Liver (tissue), 8 donors: ENCODE measurements at regions not wholly inside any gene's neighbourhood (a gene's known extent, or its start where the extent isn't known, plus 50 kb on each side); places are given as distances from the start of the nearest gene placed in this dataset.

Experiments used
- DNase-seq: peaks from one replicate; pipeline ENCODE4 v3.0.0-alpha.2; 2017; ENCODE audit warnings: low spot score
- H3K27ac ChIP-seq, 2 donors: one replicate each; pipeline ENCODE4 v1.7.0; 2013; ENCODE audit warnings: inconsistent platforms in 2 of 2, low read length in 2 of 2, control low read depth in 1 of 2, low read depth in 1 of 2, mild to moderate bottlenecking in 1 of 2
- H3K27me3 ChIP-seq, 4 donors: one replicate each; pipeline versions ENCODE4 v1.6.1 to v1.7.0; 2013; ENCODE audit warnings: low read length in 3 of 4, inconsistent platforms in 1 of 4, mild to moderate bottlenecking in 1 of 4, moderate library complexity in 1 of 4; ENCODE audit not compliant: control insufficient read depth in 4 of 4, insufficient read depth in 4 of 4
- H3K36me3 ChIP-seq, 4 donors: one replicate each; pipeline versions ENCODE4 v1.6.1 to v1.7.0; 2013; ENCODE audit warnings: low read length in 3 of 4, mild to moderate bottlenecking in 3 of 4, low read depth in 1 of 4, moderate library complexity in 1 of 4; ENCODE audit not compliant: control insufficient read depth in 4 of 4, insufficient read depth in 3 of 4
- H3K4me1 ChIP-seq, 4 donors: one replicate each; pipeline versions ENCODE4 v1.6.1 to v1.7.0; 2013; ENCODE audit warnings: low read length in 3 of 4, mild to moderate bottlenecking in 3 of 4, moderate library complexity in 1 of 4; ENCODE audit not compliant: control insufficient read depth in 4 of 4, insufficient read depth in 4 of 4
- H3K4me3 ChIP-seq, 3 donors: one replicate each; pipeline versions ENCODE4 v1.6.1 to v1.7.0; 2013; ENCODE audit warnings: low read length in 3 of 3, control low read depth in 1 of 3, low read depth in 1 of 3, mild to moderate bottlenecking in 1 of 3
- H3K9ac ChIP-seq, 2 donors: one replicate each; pipeline ENCODE4 v1.7.0; 2013; ENCODE audit warnings: low read length in 2 of 2, mild to moderate bottlenecking in 2 of 2, moderate library complexity in 2 of 2, control low read depth in 1 of 2, low read depth in 1 of 2
- H3K9me3 ChIP-seq, 4 donors: one replicate each; pipeline versions ENCODE4 v1.6.1 to v1.7.0; 2013; ENCODE audit warnings: low read length in 3 of 4; ENCODE audit not compliant: control insufficient read depth in 4 of 4
- EGR1 ChIP-seq, 2 donors: IDR thresholded peaks; 2 replicates each; pipeline ENCODE4 v1.6.1; 2016 to 2018; ENCODE audit warnings: antibody characterized with exemption in 2 of 2, low read depth in 2 of 2
- FOXA1 ChIP-seq: IDR thresholded peaks from 2 replicates; pipeline ENCODE4 v1.6.1; 2016; ENCODE audit warnings: antibody characterized with exemption
- GABPA ChIP-seq, 2 donors: IDR thresholded peaks in 1 of 2; conservative IDR thresholded peaks in 1 of 2; 2 replicates each; pipeline ENCODE4 v1.6.1; 2016; ENCODE audit warnings: antibody characterized with exemption in 2 of 2, mild to moderate bottlenecking in 1 of 2, moderate library complexity in 1 of 2
- HNF4A ChIP-seq, 2 donors: conservative IDR thresholded peaks; 2 replicates each; pipeline ENCODE4 v1.6.1; 2016; ENCODE audit warnings: antibody characterized with exemption in 2 of 2, mild to moderate bottlenecking in 2 of 2
- HNF4G ChIP-seq: IDR thresholded peaks from 2 replicates; pipeline ENCODE4 v1.6.1; 2016; ENCODE audit warnings: antibody characterized with exemption
- JUND ChIP-seq, 2 donors: IDR thresholded peaks; 2 replicates each; pipeline ENCODE4 v1.6.1; 2016; ENCODE audit warnings: antibody characterized with exemption in 2 of 2
- NR2F2 ChIP-seq: IDR thresholded peaks from 2 replicates; pipeline ENCODE4 v1.6.1; 2016; ENCODE audit warnings: antibody characterized with exemption
- RAD21 ChIP-seq, 2 donors: IDR thresholded peaks; 2 replicates each; pipeline ENCODE4 v1.6.1; 2016; ENCODE audit warnings: antibody characterized with exemption in 2 of 2, mild to moderate bottlenecking in 2 of 2
- RXRA ChIP-seq, 2 donors: IDR thresholded peaks; 2 replicates each; pipeline ENCODE4 v1.6.1; 2017 to 2018; ENCODE audit warnings: antibody characterized with exemption in 2 of 2, mild to moderate bottlenecking in 1 of 2
- SP1 ChIP-seq: IDR thresholded peaks from 2 replicates; pipeline ENCODE4 v1.6.1; 2018; ENCODE audit warnings: antibody characterized with exemption, mild to moderate bottlenecking
- TAF1 ChIP-seq: conservative IDR thresholded peaks from 2 replicates; pipeline ENCODE4 v1.6.1; 2016; ENCODE audit warnings: antibody characterized with exemption, mild to moderate bottlenecking
- YY1 ChIP-seq: IDR thresholded peaks from 2 replicates; pipeline ENCODE4 v1.6.1; 2016; ENCODE audit warnings: antibody characterized with exemption, mild to moderate bottlenecking
- WGBS: extraction: QIAGEN DNeasy Blood & Tissue Kit; methylation state at CpG from one replicate; pipeline ENCODE4 v1.1.7; 2013; 5-methylcytosine and 5-hydroxymethylcytosine counted together
- TF ChIP-seq, protein P1 (sequence below): IDR thresholded peaks from 2 replicates; pipeline ENCODE4 v1.6.1; 2016; ENCODE audit warnings: antibody characterized with exemption
- TF ChIP-seq, protein P2 (sequence below): IDR thresholded peaks from 2 replicates; pipeline ENCODE4 v1.6.1; 2016; ENCODE audit warnings: antibody characterized with exemption
- TF ChIP-seq, protein P3 (sequence below): IDR thresholded peaks from 2 replicates; pipeline ENCODE4 v1.6.1; 2016; ENCODE audit warnings: antibody characterized with exemption
- TF ChIP-seq, protein P4 (sequence below): IDR thresholded peaks from 2 replicates; pipeline ENCODE4 v1.6.1; 2016; ENCODE audit warnings: antibody characterized with exemption, mild to moderate bottlenecking
- TF ChIP-seq, protein P5 (sequence below): fragments of 150-350 bp; IDR thresholded peaks from 2 replicates; pipeline ENCODE4 v1.5.1; 2017; ENCODE audit warnings: improper control_type of control experiment, low read depth, low read length; ENCODE audit not compliant: missing input control
- donor health status: healthy.
- donor health status: healthy.
- donor health status: healthy.
- donor health status: healthy.
- donor health status: healthy.

DNA sequence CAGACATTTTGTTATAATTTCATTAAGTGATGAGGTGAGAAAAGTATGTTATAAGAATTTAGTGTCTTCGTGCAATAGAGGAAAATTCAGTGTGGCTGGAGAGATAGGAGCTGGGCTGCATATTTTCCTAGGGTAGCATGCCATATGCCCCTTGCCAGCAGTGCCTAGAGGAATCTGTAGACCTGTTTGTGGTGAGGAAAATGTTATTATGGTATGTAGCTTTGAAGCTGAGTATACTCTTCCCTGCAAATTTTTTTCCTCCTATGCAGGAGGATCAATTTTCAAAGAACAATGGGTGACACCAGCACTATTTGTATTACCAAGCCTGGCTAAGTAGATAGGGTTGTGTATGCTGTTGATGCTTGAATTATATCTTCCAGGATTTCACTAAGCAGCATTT is 200.6 kb downstream of the EDEM1 start:
- no peak for DNase-seq
- TF ChIP-seq RAD21 (IDR thresholded peaks at IDR 0.05): no peak
- no peak for TF ChIP-seq JUND (IDR thresholded peaks at IDR 0.05)
- TF ChIP-seq, protein P1, sequence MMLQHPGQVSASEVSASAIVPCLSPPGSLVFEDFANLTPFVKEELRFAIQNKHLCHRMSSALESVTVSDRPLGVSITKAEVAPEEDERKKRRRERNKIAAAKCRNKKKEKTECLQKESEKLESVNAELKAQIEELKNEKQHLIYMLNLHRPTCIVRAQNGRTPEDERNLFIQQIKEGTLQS: no peak
- TF ChIP-seq, protein P2, sequence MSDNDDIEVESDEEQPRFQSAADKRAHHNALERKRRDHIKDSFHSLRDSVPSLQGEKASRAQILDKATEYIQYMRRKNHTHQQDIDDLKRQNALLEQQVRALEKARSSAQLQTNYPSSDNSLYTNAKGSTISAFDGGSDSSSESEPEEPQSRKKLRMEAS: no peak
- no peak for TF ChIP-seq YY1
- TF ChIP-seq NR2F2: no peak
- TF ChIP-seq, protein P3, sequence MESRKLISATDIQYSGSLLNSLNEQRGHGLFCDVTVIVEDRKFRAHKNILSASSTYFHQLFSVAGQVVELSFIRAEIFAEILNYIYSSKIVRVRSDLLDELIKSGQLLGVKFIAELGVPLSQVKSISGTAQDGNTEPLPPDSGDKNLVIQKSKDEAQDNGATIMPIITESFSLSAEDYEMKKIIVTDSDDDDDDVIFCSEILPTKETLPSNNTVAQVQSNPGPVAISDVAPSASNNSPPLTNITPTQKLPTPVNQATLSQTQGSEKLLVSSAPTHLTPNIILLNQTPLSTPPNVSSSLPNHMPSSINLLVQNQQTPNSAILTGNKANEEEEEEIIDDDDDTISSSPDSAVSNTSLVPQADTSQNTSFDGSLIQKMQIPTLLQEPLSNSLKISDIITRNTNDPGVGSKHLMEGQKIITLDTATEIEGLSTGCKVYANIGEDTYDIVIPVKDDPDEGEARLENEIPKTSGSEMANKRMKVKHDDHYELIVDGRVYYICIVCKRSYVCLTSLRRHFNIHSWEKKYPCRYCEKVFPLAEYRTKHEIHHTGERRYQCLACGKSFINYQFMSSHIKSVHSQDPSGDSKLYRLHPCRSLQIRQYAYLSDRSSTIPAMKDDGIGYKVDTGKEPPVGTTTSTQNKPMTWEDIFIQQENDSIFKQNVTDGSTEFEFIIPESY: no peak
- no peak for TF ChIP-seq HNF4A (conservative IDR thresholded peaks at IDR 0.05)
- no peak for TF ChIP-seq FOXA1
- no peak for TF ChIP-seq EGR1 (IDR thresholded peaks at IDR 0.05; ENCODE audit: low read depth in 2 of 2)
- TF ChIP-seq, protein P4, sequence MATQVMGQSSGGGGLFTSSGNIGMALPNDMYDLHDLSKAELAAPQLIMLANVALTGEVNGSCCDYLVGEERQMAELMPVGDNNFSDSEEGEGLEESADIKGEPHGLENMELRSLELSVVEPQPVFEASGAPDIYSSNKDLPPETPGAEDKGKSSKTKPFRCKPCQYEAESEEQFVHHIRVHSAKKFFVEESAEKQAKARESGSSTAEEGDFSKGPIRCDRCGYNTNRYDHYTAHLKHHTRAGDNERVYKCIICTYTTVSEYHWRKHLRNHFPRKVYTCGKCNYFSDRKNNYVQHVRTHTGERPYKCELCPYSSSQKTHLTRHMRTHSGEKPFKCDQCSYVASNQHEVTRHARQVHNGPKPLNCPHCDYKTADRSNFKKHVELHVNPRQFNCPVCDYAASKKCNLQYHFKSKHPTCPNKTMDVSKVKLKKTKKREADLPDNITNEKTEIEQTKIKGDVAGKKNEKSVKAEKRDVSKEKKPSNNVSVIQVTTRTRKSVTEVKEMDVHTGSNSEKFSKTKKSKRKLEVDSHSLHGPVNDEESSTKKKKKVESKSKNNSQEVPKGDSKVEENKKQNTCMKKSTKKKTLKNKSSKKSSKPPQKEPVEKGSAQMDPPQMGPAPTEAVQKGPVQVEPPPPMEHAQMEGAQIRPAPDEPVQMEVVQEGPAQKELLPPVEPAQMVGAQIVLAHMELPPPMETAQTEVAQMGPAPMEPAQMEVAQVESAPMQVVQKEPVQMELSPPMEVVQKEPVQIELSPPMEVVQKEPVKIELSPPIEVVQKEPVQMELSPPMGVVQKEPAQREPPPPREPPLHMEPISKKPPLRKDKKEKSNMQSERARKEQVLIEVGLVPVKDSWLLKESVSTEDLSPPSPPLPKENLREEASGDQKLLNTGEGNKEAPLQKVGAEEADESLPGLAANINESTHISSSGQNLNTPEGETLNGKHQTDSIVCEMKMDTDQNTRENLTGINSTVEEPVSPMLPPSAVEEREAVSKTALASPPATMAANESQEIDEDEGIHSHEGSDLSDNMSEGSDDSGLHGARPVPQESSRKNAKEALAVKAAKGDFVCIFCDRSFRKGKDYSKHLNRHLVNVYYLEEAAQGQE: no peak
- Histone ChIP-seq H3K9me3 (no peaks in the 10 kb centered on the region), H3K4me3 (no peak overlapping the region), H3K36me3 (no peaks in the 10 kb centered on the region), H3K9ac (no peak overlapping the region), H3K4me1 (peaks cover 0 to 2% (median 0%) of the 10 kb centered on the region in 4 donors), H3K27ac (no peak overlapping the region), H3K27me3 (no peaks in the 10 kb centered on the region)
- 69% methylated on average over 1 of the region's 1 CpG for WGBS

DNA sequence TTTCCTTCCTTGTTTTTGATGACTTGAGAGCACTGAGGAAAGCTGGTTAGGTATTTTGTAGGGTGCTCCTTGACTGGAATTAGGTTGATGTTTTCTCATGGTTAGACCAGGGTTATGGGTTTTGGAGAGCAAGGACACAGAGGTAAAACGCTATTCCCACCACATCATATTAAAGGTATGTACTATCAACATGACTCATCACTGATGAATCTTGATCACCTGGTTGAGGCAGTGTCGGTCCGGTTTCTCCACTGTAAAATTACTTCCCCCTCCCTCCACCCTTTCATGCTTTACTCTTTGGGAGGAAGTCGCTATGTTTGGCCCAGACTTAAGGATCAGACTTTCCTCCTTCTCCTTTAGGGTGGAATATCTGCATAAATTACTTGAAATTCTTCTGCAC is 201.6 kb downstream of the EDEM1 start:
- WGBS: 69% methylated on average over 4 of the region's 4 CpGs
- no peak for DNase-seq

More for the DNA sequence above, 201.6 kb downstream of the EDEM1 start:
- no peaks in the 10 kb centered on the region for H3K9me3 ChIP-seq
- H3K9ac ChIP-seq: no peak overlapping the region
- H3K36me3 ChIP-seq: no peaks in the 10 kb centered on the region
- peaks cover 0 to 2% (median 0%) of the 10 kb centered on the region in 4 donors for H3K4me1 ChIP-seq
- no peak overlapping the region for H3K27ac ChIP-seq
- H3K4me3 ChIP-seq: no peak overlapping the region
- TF ChIP-seq HNF4A (conservative IDR thresholded peaks at IDR 0.05): no peak
- TF ChIP-seq SP1: no peak
- no peak for TF ChIP-seq EGR1 (IDR thresholded peaks at IDR 0.05; ENCODE audit: low read depth in 2 of 2)
- no peak for TF ChIP-seq HNF4G
- no peak for TF ChIP-seq RXRA (IDR thresholded peaks at IDR 0.05)
- TF ChIP-seq JUND (IDR thresholded peaks at IDR 0.05): no peak
- TF ChIP-seq GABPA (IDR thresholded peaks at IDR 0.05 in 1 of 2, conservative IDR thresholded peaks at IDR 0.05 in 1 of 2): no peak
- no peak for TF ChIP-seq TAF1
- no peak for TF ChIP-seq NR2F2
- TF ChIP-seq, protein P1: no peak
- TF ChIP-seq, protein P5, sequence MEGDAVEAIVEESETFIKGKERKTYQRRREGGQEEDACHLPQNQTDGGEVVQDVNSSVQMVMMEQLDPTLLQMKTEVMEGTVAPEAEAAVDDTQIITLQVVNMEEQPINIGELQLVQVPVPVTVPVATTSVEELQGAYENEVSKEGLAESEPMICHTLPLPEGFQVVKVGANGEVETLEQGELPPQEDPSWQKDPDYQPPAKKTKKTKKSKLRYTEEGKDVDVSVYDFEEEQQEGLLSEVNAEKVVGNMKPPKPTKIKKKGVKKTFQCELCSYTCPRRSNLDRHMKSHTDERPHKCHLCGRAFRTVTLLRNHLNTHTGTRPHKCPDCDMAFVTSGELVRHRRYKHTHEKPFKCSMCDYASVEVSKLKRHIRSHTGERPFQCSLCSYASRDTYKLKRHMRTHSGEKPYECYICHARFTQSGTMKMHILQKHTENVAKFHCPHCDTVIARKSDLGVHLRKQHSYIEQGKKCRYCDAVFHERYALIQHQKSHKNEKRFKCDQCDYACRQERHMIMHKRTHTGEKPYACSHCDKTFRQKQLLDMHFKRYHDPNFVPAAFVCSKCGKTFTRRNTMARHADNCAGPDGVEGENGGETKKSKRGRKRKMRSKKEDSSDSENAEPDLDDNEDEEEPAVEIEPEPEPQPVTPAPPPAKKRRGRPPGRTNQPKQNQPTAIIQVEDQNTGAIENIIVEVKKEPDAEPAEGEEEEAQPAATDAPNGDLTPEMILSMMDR: no peak
- no peaks in the 10 kb centered on the region for H3K27me3 ChIP-seq
